RWPE2 (cell line): ENCODE measurements at regions not wholly inside any gene's neighbourhood (a gene's known extent, or its start where the extent isn't known, plus 50 kb on each side); places are given as distances from the start of the nearest gene placed in this dataset.

Source experiments
- ATAC-seq: fragments of 200-7000 bp; cut with Tn5 transposase; 3 replicates; pipeline ENCODE4 v1.9.1; 2021; ENCODE audit warnings: low read depth
- DNase-seq: peaks from one replicate; pipeline ENCODE4 v3.0.0-alpha.2; 2020; ENCODE audit warnings: low spot score
- H3K27ac ChIP-seq: fragments of 450-650 bp; 2 replicates; pipeline ENCODE4 v1.5.1; 2017; ENCODE audit warnings: mild to moderate bottlenecking; ENCODE audit not compliant: poor library complexity, severe bottlenecking
- H3K27me3 ChIP-seq: fragments of 250-450 bp; sonication (Bioruptor Pico); 2 replicates; pipeline ENCODE4 v1.5.1; 2021; ENCODE audit warnings: mild to moderate bottlenecking, moderate library complexity; ENCODE audit not compliant: insufficient read depth, poor library complexity, severe bottlenecking
- H3K36me3 ChIP-seq: fragments of 250-450 bp; sonication (Bioruptor Pico); 2 replicates; pipeline ENCODE4 v1.5.1; 2020; ENCODE audit warnings: low read depth, mild to moderate bottlenecking, moderate library complexity
- H3K4me1 ChIP-seq: fragments of 250-450 bp; sonication (Bioruptor Pico); 2 replicates; pipeline ENCODE4 v1.5.1; 2021; ENCODE audit warnings: mild to moderate bottlenecking, moderate library complexity; ENCODE audit not compliant: insufficient read depth, poor library complexity, severe bottlenecking
- H3K4me3 ChIP-seq: fragments of 250-450 bp; sonication (Bioruptor Pico); 2 replicates; pipeline ENCODE4 v1.5.1; 2021; ENCODE audit warnings: mild to moderate bottlenecking, moderate library complexity; ENCODE audit not compliant: severe bottlenecking
- H3K9me3 ChIP-seq: fragments of 250-450 bp; sonication (Bioruptor Pico); 2 replicates; pipeline ENCODE4 v1.5.1; 2021; ENCODE audit warnings: mild to moderate bottlenecking, moderate library complexity; ENCODE audit not compliant: severe bottlenecking
- CTCF ChIP-seq: fragments of 450-650 bp; IDR thresholded peaks from one replicate; pipeline ENCODE4 v1.5.1; 2017; ENCODE audit warnings: mild to moderate bottlenecking, moderate library complexity; ENCODE audit not compliant: poor library complexity, severe bottlenecking

- Histone ChIP-seq H3K4me1 (peaks cover 23% of the 10 kb centered on the region), H3K27ac (peak overlapping the region; percentile 80), H3K4me3 (no peak overlapping the region), H3K27me3 (no peaks in the 10 kb centered on the region), H3K9me3 (no peaks in the 10 kb centered on the region), H3K36me3 (no peaks in the 10 kb centered on the region)
- ATAC-seq, result peak; percentile 86
- DNase-seq, result no peak
- no peak for TF ChIP-seq CTCF
These were observed 994.0 kb downstream of the GRIK2 start for GRCh38 chr6:102387326-102388033.

- H3K36me3 ChIP-seq, result no peaks in the 10 kb centered on the region
- ATAC-seq, result peak; percentile 67
- no peaks in the 10 kb centered on the region for H3K27me3 ChIP-seq
- DNase-seq, result no peak
- TF ChIP-seq CTCF, result no peak
- no peak overlapping the region for H3K4me3 ChIP-seq
- no peak overlapping the region for H3K27ac ChIP-seq
- H3K4me1 ChIP-seq, result peaks cover 9% of the 10 kb centered on the region
- no peaks in the 10 kb centered on the region for H3K9me3 ChIP-seq
These were observed 987.7 kb downstream of the GRIK2 start for GRCh38 chr6:102381203-102381602.

GRCh38 chr6:102356170-102356569 lies 962.7 kb downstream of the GRIK2 start:
- H3K4me3 ChIP-seq, result no peak overlapping the region
- H3K27ac ChIP-seq, result no peak overlapping the region
- no peaks in the 10 kb centered on the region for H3K36me3 ChIP-seq
- H3K27me3 ChIP-seq, result no peaks in the 10 kb centered on the region
- no peak for TF ChIP-seq CTCF
- DNase-seq, result no peak
- H3K4me1 ChIP-seq, result no peaks in the 10 kb centered on the region
- ATAC-seq, result no peak
- H3K9me3 ChIP-seq, result no peaks in the 10 kb centered on the region

GRCh38 chr6:102355578-102355977 lies 962.1 kb downstream of the GRIK2 start:
- ATAC-seq, result no peak

More at GRCh38 chr6:102355578-102355977, 962.1 kb downstream of the GRIK2 start:
- H3K36me3 ChIP-seq, result no peaks in the 10 kb centered on the region
- no peak for DNase-seq
- no peaks in the 10 kb centered on the region for H3K9me3 ChIP-seq
- H3K27ac ChIP-seq, result no peak overlapping the region
- no peak overlapping the region for H3K4me3 ChIP-seq
- no peaks in the 10 kb centered on the region for H3K4me1 ChIP-seq
- H3K27me3 ChIP-seq, result no peaks in the 10 kb centered on the region
- TF ChIP-seq CTCF, result no peak
